Jurkat, Clone E6-1 (cell line): ENCODE measurements at regions not wholly inside any gene's neighbourhood (a gene's known extent, or its start where the extent isn't known, plus 50 kb on each side); places are given as distances from the start of the nearest gene placed in this dataset.
A peak's percentile ranks its signal among the peaks of the same experiment; 100 is the strongest.

Experiments used
- DNase-seq: peaks from one replicate; pipeline ENCODE4 v3.0.0-alpha.2; 2011; ENCODE audit warnings: low read depth, low spot score
- H3K4me3 ChIP-seq: 2 replicates; pipeline ENCODE4 v1.5.1; 2011; ENCODE audit warnings: mild to moderate bottlenecking, low read length, control low read depth, moderate library complexity

DNA sequence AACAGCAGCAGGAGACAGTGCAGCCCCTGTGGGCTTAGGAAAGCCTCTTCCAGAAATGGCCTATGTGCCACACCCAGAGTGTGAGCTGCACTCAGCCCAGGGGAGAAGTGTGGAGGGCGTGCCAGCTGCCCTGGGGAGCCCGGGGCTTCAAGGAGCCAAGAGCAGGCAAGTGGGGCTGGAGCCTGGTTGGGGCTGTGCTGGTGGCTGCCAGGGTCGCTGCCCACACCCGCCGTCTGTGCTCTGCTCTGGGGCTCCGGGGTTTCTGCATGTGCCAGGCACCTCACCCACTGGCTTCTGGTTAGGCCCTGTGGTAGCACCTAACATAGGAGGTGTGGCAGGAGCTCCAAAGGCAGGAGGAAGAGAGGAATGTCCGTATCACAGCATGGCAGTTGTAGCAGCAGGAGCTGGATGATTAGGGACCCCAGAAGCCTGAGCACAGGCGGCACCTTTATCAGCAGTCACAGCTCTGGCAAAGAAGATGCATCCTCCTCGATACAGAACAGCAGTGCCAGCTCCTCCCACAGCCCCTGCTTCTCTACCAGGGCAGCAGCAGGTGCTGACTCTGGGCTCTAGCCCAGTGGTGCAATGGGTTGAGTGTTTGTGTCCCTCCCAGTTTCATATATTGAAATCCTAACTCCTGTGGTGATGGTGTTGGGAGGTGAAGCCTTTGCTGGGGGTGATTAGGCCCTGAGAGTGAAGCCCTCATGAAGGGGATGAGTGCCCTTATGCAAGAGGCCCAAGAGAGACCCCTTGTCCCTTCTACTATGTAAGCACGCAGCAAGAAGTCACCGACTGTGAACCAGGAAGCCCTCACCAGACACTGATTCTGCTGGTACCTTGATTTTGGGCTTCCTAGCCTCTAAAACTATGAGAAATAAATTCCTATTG, 70.0 kb upstream of the KLF13 start:
- no peak for DNase-seq
- no peak overlapping the region for H3K4me3 ChIP-seq

- no peak overlapping the region for H3K4me3 ChIP-seq
- no peak for DNase-seq
Measured at GRCh38 chr15:31257286-31257685, 69.3 kb upstream of the KLF13 start.

- H3K4me3 ChIP-seq: no peak overlapping the region
- no peak for DNase-seq
Measured at GRCh38 chr15:31258260-31258659, 68.4 kb upstream of the KLF13 start.

GRCh38 chr15:31259562-31260252, 66.9 kb upstream of the KLF13 start:
- DNase-seq: no peak
- H3K4me3 ChIP-seq: no peak overlapping the region

DNA sequence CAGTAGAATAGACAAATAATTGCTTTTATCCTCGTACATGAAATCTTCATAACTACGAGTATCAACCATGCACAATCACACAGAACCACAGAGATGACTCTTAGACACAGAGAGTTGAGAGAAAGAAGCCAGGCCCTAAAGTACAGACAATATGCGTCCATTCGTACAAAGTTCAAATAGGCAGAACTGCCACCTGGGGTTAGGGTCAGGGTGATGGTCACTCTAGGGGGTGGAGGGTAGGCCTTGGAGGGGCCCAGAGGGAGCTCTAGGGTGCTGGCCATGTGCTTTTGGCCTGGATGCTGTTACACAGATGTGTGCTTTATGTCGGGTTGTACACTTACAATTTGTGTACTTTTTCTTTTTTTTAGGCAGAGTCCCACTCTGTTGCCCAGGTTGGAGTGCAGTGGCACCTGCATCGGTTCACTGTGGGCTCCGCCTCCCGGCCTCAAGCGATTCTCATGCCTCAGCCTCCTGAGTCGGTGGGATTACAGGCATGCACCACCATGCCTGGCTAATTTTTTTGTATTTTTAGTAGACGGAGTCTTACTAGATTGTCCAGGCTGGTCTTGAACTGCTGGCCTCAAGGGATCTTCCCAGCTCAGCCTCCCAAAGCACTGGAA, 65.9 kb upstream of the KLF13 start:
- DNase-seq: no peak
- H3K4me3 ChIP-seq: no peak overlapping the region

DNA sequence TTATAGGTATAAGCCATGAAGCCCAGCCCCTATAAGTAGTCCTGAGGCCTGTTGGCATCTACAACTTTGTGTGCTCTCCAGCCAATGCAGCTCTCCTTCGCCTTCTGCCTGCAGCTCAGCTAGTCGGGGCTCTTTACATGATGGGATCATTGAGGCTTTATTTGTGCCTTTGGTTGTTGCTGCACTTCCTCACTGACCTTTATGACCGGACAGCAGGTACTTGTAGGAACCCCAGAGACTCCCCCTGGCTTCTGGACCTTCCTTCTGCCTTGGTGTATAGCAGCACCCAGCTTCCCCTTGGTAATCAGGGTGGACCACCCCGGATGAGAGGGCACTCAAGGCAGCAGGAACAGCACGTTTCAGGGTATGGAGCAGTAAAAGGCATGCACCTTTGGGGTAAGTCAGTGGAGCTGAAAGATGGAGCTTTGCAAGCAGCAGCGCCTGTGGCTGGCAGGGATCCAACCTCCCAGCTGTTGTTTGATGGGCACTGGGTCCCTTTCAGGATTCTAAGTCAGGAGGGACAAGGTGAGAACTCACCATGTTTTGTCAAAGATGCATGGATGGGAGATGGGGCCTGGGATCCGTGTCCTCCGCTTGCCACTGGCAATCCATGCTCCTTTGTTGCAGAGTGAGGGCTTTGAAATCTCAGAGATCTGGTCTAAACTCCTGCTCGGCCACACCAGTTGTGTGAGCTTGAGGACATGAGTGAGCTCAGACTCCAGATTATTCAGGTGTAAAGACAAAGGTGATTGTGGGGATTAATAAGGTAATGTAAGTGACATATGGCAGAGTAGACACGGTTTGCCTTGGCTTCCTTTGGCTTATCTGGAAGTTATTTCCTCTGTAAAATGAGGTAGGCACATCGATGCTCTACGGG, 65.1 kb upstream of the KLF13 start:
- DNase-seq: no peak

DNA sequence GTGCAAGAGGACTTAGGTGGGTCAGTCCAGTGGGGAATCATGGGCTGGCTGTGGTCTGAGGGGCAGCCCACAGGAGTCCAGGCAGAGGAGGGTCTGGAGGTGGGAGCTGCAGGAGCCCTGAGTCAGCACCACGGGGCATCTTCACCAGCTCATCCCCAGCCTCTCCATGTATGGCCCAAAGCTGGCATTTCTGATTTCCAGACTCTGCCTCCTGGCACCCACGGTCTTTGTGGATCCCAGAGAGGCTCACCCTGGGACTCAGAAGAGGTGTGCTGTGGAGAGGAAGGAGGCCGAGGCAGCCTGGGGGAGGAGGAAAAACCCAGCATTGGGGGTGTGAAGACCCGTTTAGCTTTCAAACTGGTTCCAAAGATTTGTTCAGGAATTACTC, 64.5 kb upstream of the KLF13 start:
- H3K4me3 ChIP-seq: no peak overlapping the region
- no peak for DNase-seq

More for the DNA sequence above, 65.1 kb upstream of the KLF13 start:
- no peak overlapping the region for H3K4me3 ChIP-seq

DNA sequence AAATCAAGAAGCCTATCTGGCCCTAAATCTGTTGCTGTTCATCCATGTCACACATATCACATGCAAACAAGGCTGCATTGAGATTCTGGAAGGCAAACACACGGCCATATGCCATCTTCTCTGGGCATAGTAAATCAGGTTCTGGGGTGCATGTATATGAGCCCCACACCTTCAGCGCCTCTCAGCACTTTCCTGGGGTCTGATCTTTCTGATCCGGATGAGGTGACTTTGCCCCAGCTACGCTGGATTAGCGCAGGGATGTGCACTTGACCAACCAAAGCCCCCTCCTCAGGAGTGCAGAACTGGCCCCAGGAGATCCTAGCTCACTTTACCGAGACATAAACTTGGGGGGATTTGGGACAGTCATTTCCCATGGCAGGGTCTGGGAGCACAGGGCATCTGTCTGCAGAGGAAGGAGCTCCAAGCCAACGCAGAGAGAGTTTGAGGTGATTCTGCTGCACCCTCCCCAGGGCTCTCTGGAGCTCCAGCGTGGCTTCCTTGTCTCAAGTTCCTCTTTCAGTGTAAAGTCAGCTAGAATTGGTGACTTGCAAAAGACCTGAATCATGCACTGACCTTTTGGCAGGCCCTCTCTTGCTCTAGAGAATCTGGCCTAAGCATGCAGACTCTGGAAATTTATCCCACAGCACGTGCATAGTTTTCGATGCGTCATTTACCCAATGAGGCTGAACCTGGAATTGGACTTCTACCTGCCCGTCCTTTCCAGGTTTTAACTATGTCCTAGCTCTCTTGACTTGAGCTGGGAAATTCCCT, 63.5 kb upstream of the KLF13 start:
- DNase-seq: no peak

DNA sequence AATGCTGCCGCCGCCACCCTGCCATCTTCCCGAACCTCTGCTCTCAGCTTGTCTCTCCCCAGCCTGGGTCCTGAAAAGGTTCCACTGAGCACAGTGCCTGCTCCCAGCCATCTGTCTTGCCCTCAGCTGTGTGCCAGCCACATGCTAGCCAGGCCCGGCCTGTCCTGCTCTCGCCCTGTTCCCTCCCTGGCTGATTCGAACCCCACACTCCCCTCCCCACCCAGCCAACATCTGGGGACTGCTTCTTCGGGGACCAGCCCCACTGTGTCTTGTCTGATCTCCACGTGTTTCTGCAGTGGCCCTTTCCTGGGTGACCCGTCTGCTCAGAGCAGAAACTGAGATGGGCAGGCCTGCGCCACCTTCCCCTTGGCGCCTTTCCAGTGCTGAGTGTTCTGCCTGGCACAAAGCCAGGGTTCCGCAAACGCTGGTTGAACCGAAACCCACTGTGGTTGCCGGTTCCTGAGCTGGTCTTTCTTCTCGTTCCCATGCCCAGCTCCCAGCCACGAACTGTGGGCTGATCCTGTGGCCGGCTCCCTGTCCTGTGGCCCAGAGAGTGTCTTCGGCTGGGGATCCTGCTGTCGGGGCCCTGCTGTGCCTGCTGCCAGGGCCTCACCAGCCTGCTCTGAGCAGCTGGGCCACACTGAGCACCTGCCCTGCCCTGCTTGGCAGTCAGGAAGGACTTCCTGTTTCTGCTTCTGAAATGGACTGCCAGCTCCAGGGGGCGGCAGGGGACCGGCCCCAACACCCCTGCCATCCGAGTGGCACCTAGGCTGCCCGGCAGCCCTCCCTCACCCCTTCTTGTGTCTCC, 62.7 kb upstream of the KLF13 start:
- H3K4me3 ChIP-seq: no peak overlapping the region
- DNase-seq: peak; percentile 81

More for the DNA sequence above, 63.5 kb upstream of the KLF13 start:
- no peak overlapping the region for H3K4me3 ChIP-seq

- H3K4me3 ChIP-seq: no peak overlapping the region
- no peak for DNase-seq
Measured at GRCh38 chr15:31264559-31265089, 62.0 kb upstream of the KLF13 start.

GRCh38 chr15:31265090-31265870, 61.4 kb upstream of the KLF13 start:
- H3K4me3 ChIP-seq: no peak overlapping the region
- DNase-seq: no peak

DNA sequence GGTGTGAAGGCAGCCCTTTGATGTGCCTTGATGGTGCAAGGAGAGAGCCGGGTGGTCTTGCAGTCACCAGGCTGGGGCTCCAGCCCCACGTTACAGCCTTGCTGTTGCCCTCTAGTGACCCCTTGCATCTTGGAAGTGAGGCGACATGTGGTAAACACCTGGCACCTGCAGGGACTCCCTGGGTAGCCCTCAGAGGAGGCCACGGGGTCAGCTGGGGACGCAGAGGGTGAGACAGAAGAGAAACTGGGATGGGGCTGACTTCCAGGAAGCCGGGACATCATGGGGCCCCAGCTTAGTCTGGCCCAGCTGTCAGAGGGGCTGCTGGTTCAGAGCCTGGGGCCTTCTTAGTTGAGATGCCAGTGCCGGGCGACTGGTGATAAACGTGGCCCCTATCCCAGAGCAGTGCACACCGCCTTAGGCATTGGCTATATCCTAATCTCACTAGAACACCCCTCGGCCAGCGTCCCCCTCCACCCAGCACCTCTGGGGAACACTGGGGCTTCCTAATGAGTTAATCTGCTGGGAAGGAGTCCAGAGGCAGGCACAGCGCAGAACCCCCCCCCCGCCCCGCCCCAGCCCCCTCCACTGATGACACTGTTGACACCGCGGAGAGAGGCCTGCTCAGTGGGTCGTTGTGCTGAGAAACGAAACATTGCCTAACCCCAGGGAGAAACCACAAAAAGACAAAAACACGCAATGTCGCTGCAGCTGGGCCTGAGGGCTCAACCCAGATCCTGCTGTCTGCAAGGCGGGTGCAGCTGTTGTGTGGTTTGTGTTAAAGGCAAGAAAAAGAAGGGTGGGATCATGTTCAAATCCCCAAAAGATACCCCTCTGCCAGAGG, 60.5 kb upstream of the KLF13 start:
- DNase-seq: peak; percentile 98
- peak overlapping the region; percentile 24 for H3K4me3 ChIP-seq

GRCh38 chr15:31266712-31267111, 59.9 kb upstream of the KLF13 start:
- no peak for DNase-seq

DNA sequence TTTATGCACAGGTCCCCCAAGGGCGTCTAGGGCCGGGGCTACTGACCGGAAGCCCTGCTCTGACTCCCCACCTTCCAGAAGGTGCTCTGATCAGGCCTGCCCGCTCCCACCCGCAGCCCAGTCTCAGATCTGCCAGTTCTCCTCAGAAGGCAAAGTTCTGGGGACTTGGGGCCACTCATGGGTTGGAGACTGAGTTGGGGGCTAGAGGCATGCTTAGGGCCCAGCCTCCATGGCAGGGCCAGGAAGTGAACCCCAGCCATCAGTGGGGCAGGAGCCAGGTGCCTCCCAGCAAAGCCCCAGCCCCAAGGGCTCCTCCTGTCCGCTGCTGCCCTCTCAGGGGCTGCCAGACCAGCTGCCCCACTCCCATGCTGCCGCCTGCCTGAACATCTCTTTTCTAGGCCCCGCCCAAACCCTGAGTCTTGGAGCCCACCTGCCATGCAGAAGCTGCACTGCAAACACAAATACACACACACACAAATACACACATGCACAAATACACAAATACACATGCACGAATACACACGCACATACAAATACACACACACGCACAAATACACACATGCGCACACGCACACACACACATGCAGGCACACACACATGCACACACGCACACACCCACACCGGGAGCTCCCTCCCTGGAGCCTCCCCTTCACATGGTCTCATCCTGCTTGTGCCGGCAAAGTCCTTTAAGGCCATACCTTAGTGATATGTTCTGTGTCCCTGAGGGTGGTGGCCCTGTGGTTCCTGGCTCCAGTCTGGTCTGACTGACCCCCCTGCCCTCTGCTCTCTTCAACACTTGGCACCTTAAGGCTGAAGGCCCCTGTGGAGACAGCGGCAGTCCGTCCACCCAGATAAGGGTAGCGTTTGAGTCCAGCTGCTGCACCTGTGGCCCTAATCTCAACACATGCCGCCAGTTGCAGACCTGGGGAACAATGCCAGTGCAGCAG, 59.2 kb upstream of the KLF13 start:
- DNase-seq: no peak
- no peak overlapping the region for H3K4me3 ChIP-seq

More at GRCh38 chr15:31266712-31267111, 59.9 kb upstream of the KLF13 start:
- H3K4me3 ChIP-seq: peak overlapping the region; percentile 24

DNA sequence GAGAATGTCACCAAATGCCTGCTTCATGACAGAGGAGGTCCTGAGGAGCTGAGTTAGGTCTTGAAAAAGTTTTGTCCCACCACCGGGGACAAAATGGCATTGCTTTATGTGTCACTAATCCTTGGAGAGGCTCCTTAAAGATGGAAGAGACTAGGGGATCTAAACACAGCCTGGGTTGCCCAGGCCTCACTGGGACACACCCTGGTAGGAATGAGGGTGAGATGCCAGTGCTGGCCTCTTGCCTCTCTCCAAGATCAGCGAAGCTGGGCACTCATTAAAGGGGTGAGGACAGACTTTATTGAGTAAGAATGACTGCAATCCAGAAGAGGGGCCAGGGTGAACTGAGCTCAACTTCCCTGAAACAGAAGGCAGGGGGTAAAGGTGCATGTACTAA, 58.5 kb upstream of the KLF13 start:
- H3K4me3 ChIP-seq: no peak overlapping the region
- no peak for DNase-seq
